ENCODE measurements at regions not wholly inside any gene's neighbourhood (a gene's known extent, or its start where the extent isn't known, plus 50 kb on each side); places are given as distances from the start of the nearest gene placed in this dataset.

DNA sequence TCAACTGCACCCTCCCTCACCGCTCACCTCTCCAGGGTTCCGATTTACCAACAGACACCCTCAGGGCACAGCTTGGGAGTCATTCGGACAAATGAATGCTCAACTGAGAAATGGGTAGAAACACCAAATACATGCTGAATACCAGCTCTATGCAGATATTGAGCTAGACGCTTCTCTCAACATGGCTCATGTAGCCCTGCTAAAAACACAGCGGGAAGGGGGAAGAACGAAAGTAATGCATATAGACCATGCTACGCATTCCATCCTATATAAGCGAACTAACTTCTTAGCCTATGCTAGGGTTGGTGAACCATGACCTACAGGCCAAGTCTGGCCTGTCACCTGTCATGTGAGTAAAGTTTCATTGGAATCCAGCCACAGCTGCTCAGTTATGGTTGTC, 304.0 kb downstream of the UQCRFS1 start:
- TF ChIP-seq, protein P1, sequence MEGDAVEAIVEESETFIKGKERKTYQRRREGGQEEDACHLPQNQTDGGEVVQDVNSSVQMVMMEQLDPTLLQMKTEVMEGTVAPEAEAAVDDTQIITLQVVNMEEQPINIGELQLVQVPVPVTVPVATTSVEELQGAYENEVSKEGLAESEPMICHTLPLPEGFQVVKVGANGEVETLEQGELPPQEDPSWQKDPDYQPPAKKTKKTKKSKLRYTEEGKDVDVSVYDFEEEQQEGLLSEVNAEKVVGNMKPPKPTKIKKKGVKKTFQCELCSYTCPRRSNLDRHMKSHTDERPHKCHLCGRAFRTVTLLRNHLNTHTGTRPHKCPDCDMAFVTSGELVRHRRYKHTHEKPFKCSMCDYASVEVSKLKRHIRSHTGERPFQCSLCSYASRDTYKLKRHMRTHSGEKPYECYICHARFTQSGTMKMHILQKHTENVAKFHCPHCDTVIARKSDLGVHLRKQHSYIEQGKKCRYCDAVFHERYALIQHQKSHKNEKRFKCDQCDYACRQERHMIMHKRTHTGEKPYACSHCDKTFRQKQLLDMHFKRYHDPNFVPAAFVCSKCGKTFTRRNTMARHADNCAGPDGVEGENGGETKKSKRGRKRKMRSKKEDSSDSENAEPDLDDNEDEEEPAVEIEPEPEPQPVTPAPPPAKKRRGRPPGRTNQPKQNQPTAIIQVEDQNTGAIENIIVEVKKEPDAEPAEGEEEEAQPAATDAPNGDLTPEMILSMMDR (IDR thresholded peaks at IDR 0.05) = no peak
- no peak for TF ChIP-seq EP300 (IDR thresholded peaks at IDR 0.05)
